GM19328 (cell line): ENCODE measurements at regions not wholly inside any gene's neighbourhood (a gene's known extent, or its start where the extent isn't known, plus 50 kb on each side); places are given as distances from the start of the nearest gene placed in this dataset.
"Not testable (repeated sequence)": the region's sequence is repeated elsewhere in the genome, so short reads cannot be mapped to it uniquely, and the experiment has no call there.

Source experiments
- ATAC-seq: cut with Tn5 transposase; IDR thresholded peaks from one replicate; pipeline ENCODE4 v1.9.1; 2021; ENCODE audit warnings: mild to moderate bottlenecking, moderate library complexity; ENCODE audit not compliant: unreplicated experiment

- ATAC-seq = no peak
Measured at GRCh38 chr15:20272422-20273184, 269.0 kb downstream of the GOLGA6L6 start.

- no peak for ATAC-seq
Measured at GRCh38 chr15:20271647-20272046, 270.0 kb downstream of the GOLGA6L6 start.

- not testable (repeated sequence) for ATAC-seq
Measured at GRCh38 chr15:20269956-20270355, 271.6 kb downstream of the GOLGA6L6 start.

- ATAC-seq = not testable (repeated sequence)
Measured at GRCh38 chr15:20267996-20268395, 273.6 kb downstream of the GOLGA6L6 start.

GRCh38 chr15:20267051-20267730 lies 274.4 kb downstream of the GOLGA6L6 start:
- ATAC-seq = not testable (repeated sequence)

- ATAC-seq = not testable (repeated sequence)
Measured at GRCh38 chr15:20265710-20266109, 275.9 kb downstream of the GOLGA6L6 start.

GRCh38 chr15:20261321-20262280 lies 280.0 kb downstream of the GOLGA6L6 start:
- ATAC-seq = not testable (repeated sequence)

GRCh38 chr15:20260650-20261049 lies 280.9 kb downstream of the GOLGA6L6 start:
- not testable (repeated sequence) for ATAC-seq

GRCh38 chr15:20259559-20260190 lies 281.9 kb downstream of the GOLGA6L6 start:
- ATAC-seq = not testable (repeated sequence)

GRCh38 chr15:20256394-20256793 lies 285.2 kb downstream of the GOLGA6L6 start:
- ATAC-seq = not testable (repeated sequence)

- not testable (repeated sequence) for ATAC-seq
Measured at GRCh38 chr15:20255641-20256040, 286.0 kb downstream of the GOLGA6L6 start.

GRCh38 chr15:20253047-20253615 lies 288.5 kb downstream of the GOLGA6L6 start:
- not testable (repeated sequence) for ATAC-seq

GRCh38 chr15:20252040-20252439 lies 289.6 kb downstream of the GOLGA6L6 start:
- ATAC-seq = not testable (repeated sequence)

GRCh38 chr15:20251214-20252005 lies 290.2 kb downstream of the GOLGA6L6 start:
- ATAC-seq = not testable (repeated sequence)

- ATAC-seq = not testable (repeated sequence)
Measured at GRCh38 chr15:20250206-20250605, 291.4 kb downstream of the GOLGA6L6 start.

- not testable (repeated sequence) for ATAC-seq
Measured at GRCh38 chr15:20249677-20249970, 292.0 kb downstream of the GOLGA6L6 start.

- not testable (repeated sequence) for ATAC-seq
Measured at GRCh38 chr15:20248434-20248833, 293.2 kb downstream of the GOLGA6L6 start.

- not testable (repeated sequence) for ATAC-seq
Measured at GRCh38 chr15:20247137-20247536, 294.5 kb downstream of the GOLGA6L6 start.

- not testable (repeated sequence) for ATAC-seq
Measured at GRCh38 chr15:20246624-20247023, 295.0 kb downstream of the GOLGA6L6 start.
